ENCODE measurements at regions not wholly inside any gene's neighbourhood (a gene's known extent, or its start where the extent isn't known, plus 50 kb on each side); places are given as distances from the start of the nearest gene placed in this dataset.

DNA sequence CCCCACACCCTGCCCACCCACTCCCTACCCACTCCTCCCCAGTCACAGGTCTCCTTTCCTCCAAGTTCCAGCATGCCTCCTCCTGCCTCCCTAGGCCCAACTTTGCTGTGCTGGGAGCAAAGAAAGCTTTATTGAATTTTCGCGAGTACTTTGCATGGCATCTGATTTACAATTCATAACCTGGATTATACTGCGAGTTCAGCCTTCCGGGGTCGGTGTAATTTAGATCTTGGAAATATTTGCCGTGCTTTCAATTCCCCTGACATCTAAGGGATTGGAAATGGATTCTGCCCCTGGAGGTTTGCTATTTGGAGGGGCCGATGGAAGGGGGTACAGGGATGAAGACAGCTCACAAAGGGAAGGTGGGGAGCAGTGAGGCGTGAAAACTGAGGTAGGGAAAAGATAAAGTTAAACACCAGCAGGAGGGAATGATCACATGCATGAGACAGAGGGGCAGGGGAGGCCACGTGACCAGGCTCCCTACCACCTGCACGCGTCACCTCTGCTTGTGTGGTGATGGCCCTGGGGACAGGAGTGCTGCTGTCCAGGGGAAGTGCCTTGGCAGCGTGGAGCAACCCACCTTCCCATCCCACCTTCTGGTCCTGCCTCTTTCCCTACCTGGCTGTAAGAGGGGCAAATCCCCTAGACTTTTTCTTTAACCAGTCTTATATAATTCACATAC is 132.3 kb upstream of the RPL38 start:
- ATAC-seq (ENCODE audit: low FRiP score) (no peak), DNase-seq (ENCODE audit: low spot score) (no peak)
- TF ChIP-seq, protein P1, sequence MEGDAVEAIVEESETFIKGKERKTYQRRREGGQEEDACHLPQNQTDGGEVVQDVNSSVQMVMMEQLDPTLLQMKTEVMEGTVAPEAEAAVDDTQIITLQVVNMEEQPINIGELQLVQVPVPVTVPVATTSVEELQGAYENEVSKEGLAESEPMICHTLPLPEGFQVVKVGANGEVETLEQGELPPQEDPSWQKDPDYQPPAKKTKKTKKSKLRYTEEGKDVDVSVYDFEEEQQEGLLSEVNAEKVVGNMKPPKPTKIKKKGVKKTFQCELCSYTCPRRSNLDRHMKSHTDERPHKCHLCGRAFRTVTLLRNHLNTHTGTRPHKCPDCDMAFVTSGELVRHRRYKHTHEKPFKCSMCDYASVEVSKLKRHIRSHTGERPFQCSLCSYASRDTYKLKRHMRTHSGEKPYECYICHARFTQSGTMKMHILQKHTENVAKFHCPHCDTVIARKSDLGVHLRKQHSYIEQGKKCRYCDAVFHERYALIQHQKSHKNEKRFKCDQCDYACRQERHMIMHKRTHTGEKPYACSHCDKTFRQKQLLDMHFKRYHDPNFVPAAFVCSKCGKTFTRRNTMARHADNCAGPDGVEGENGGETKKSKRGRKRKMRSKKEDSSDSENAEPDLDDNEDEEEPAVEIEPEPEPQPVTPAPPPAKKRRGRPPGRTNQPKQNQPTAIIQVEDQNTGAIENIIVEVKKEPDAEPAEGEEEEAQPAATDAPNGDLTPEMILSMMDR (IDR thresholded peaks at IDR 0.05), result no peak

DNA sequence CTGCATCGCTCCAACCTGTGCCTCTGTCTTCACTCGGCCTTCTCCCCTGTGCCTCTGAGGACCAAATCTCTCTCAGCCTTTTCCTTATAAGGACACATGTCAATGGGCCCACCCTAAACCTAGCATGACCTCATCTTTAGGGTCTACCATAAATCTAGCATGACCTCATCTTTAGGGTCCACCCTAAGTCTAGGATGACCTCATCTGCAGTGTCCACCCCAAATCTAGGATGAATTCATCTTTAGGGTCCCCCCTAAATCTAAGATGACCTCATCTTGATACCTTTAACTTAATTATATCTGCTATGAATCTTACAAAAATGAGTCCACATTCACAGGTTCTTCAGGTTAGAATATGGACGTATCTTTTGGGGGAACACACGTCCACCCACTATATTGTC is 131.1 kb upstream of the RPL38 start:
- TF ChIP-seq, protein P1 (IDR thresholded peaks at IDR 0.05), result no peak
- no peak for ATAC-seq (ENCODE audit: low FRiP score)

DNA sequence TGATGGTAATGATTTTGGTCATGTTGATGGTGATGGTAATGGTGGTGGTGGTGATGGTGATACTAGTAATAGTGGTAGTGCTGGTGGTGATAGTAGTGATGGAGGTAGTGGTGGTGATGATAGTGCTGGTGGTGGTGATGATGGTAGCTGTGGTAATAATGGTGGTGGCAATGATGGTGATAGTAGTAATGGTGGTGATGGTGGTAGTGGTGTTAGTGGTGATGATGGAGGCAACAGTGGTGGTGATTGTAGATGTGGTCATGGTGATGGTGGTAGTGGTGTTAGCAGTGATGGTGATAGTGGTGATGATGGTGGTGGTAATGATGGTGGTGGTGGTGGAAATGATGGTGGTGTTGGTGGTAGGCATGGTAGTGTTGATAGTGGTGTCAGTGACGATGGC is 127.0 kb upstream of the RPL38 start:
- ATAC-seq (ENCODE audit: low FRiP score) (no peak), DNase-seq (ENCODE audit: low spot score) (no peak)
- TF ChIP-seq, protein P1 (IDR thresholded peaks at IDR 0.05), result no peak

More for the DNA sequence above, 131.1 kb upstream of the RPL38 start:
- DNase-seq (ENCODE audit: low spot score), result no peak

DNA sequence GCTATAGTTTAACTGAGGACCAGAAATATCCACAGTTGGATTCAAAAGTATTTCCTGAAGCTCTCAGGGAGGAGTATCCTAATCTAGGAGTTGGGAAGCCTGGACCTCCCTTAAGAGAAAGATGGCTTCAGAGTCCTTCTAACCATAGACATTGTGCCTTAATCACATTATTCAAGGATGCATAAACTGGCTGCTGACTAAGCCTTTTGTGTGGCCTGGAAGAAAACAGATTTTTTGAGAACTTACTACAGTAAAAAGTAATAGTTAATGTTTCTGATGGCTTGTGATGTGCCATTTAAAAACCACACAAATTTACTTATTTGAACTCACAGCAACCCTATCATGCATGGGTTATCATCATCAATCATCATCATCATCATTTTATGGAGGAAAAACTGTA is 126.2 kb upstream of the RPL38 start:
- DNase-seq (ENCODE audit: low spot score) (no peak), ATAC-seq (ENCODE audit: low FRiP score) (no peak)
- TF ChIP-seq, protein P1 (IDR thresholded peaks at IDR 0.05), result no peak

DNA sequence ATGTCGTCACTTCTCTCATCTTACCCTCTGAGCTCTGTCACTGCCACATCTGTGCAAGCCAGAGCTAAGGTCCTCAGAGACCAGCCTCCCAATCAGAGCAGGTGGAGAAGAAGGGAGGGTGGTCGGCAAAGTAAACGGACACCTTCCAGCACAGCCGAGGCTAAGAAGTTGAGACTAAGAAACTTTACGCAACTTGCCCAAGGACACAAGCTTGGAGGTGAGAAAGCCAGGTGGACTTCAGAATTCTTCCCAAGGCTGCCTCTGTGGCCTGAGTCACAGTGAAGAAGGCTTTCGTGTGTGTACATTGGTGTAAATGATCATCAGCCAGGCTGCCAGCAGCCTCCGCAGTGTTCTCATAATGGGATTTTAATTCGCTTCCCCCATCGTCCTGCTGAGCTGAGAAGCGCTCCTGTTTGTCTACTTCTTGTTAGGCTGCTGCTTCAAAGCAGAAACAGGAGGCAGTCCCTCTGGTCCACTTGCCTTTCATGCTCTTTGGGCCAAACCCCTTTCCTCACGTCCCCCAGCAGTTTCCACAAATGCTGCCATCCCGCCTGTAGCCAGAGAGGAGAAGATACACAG is 125.0 kb upstream of the RPL38 start:
- DNase-seq (ENCODE audit: low spot score) (no peak), ATAC-seq (ENCODE audit: low FRiP score) (no peak)
- TF ChIP-seq, protein P1 (IDR thresholded peaks at IDR 0.05), result no peak

DNA sequence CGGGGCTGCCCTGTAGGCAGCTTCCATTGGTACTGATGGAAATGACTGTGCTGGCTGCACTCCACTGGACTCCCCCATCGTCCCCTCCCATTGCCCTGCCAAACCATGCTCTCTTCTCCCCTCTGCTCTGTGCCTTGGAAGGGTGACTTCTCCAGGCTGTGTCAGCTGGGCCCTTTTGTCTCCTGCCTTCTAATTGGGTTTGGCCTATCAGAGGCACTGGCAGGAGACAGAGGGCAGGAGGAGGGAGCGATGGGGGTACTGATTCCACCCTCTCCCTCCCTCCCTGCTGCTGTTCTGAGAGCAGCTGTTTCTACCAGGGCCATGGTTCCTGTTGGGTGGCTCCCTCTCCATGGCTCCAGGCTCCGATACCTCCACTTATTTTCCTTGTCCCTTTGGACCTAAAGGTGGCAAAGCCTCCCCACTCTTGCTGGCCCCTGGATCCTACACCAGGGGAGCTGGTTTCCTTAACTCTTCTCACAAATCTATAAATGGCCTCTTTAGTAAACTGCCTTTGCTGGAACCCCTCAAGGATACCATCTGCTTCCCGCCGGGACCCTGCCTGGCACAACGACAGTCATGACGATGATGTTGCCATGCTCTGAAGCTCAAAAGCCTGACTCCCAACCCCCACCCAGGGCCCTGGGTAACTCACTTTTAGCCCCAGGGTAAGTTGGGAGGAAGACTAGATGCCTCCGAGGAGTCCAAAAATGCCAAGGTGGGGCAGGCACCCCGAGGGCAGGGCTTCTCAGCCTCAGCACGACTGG is 123.8 kb upstream of the RPL38 start:
- TF ChIP-seq, protein P1 (IDR thresholded peaks at IDR 0.05), result no peak

More for the DNA sequence above, 123.8 kb upstream of the RPL38 start:
- DNase-seq (ENCODE audit: low spot score), result no peak
- no peak for ATAC-seq (ENCODE audit: low FRiP score)

All from omental fat pad (tissue), 3 donors.